Activated CD4-positive, alpha-beta memory T cell treated with anti-CD3 and anti-CD28 coated beads, Interleukin-2, amount 10 ng/mL, durations not matched to agents 7 days and 5 days (primary cell): ENCODE measurements at regions not wholly inside any gene's neighbourhood (a gene's known extent, or its start where the extent isn't known, plus 50 kb on each side); places are given as distances from the start of the nearest gene placed in this dataset.

Source experiments
- CTCF ChIA-PET: fragments of 350-600 bp; sonication (Branson Sonifier 250); formaldehyde crosslinking; loops from one replicate; lab custom pipeline; 2021; ENCODE audit warnings: antibody characterized with exemption, inconsistent platforms; lab: Charles Lee
- POLR2A ChIA-PET: fragments of 350-600 bp; sonication (Branson Sonifier 250); formaldehyde crosslinking; loops from one replicate; lab custom pipeline; 2021; ENCODE audit warnings: antibody characterized with exemption; lab: Charles Lee
- DNase-seq: peaks from one replicate; pipeline ENCODE4 v3.0.0-alpha.2; 2020
- H3K27ac Mint-ChIP-seq: one replicate; pipeline ENCODE4 v1.8.0; 2021; ENCODE audit warnings: mild to moderate bottlenecking, mixed read lengths
- H3K27me3 Mint-ChIP-seq: one replicate; pipeline ENCODE4 v1.8.0; 2021; ENCODE audit warnings: mixed read lengths
- H3K36me3 Mint-ChIP-seq: one replicate; pipeline ENCODE4 v1.8.0; 2021; ENCODE audit warnings: low read depth, mixed read lengths
- H3K4me1 Mint-ChIP-seq: one replicate; pipeline ENCODE4 v1.8.0; 2021; ENCODE audit warnings: mixed read lengths
- H3K4me3 Mint-ChIP-seq: one replicate; pipeline ENCODE4 v1.8.0; 2021; ENCODE audit warnings: mild to moderate bottlenecking, mixed read lengths
- H3K9me3 Mint-ChIP-seq: one replicate; pipeline ENCODE4 v1.8.0; 2021; ENCODE audit warnings: mixed read lengths

- no peak for DNase-seq
- no peaks in the 10 kb centered on the region for H3K4me1 Mint-ChIP-seq
- POLR2A ChIA-PET: no interaction called here
- no peak overlapping the region for H3K4me3 Mint-ChIP-seq
- CTCF ChIA-PET: no interaction called here
- H3K36me3 Mint-ChIP-seq: no peaks in the 10 kb centered on the region
- H3K9me3 Mint-ChIP-seq: peaks cover 3% of the 10 kb centered on the region
- no peaks in the 10 kb centered on the region for H3K27me3 Mint-ChIP-seq
- no peak overlapping the region for H3K27ac Mint-ChIP-seq
Measured at GRCh38 chr18:25455159-25455558, 103.2 kb upstream of the ZNF521 start.

DNA sequence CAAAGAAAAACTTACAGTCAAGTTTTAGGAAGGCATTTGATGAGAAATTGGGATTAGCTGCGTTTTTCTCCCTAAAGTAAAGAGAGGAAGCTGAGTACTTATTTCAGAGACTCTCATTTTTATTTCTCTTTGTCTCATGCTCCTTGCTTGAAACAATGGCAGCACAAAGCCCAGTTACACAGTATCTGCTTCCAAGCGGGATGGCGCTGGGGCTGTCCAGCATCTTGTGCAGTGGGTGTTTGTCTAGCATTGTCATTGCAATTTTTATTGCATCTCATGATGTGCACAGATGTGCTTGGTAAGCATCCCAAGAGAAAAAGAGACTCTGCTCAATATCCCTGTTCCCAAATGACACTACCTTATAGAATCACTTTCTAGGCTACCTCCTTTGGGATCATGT lies 102.8 kb upstream of the ZNF521 start:
- Mint-ChIP-seq H3K4me3 (no peak overlapping the region), H3K9me3 (peaks cover 3% of the 10 kb centered on the region), H3K4me1 (no peaks in the 10 kb centered on the region), H3K27me3 (no peaks in the 10 kb centered on the region), H3K36me3 (no peaks in the 10 kb centered on the region), H3K27ac (no peak overlapping the region)
- POLR2A ChIA-PET: no interaction called here
- DNase-seq: no peak
- CTCF ChIA-PET: no interaction called here

GRCh38 chr18:25454270-25454659 lies 102.3 kb upstream of the ZNF521 start:
- Mint-ChIP-seq H3K27ac (no peak overlapping the region), H3K36me3 (no peaks in the 10 kb centered on the region)

GRCh38 chr18:25453556-25454269 lies 101.7 kb upstream of the ZNF521 start:
- H3K27ac Mint-ChIP-seq: no peak overlapping the region
- no peak for DNase-seq
- ChIA-PET CTCF (no interaction called here), POLR2A (no interaction called here)
- peaks cover 3% of the 10 kb centered on the region for H3K9me3 Mint-ChIP-seq
- no peak overlapping the region for H3K4me3 Mint-ChIP-seq
- H3K27me3 Mint-ChIP-seq: no peaks in the 10 kb centered on the region
- no peaks in the 10 kb centered on the region for H3K36me3 Mint-ChIP-seq
- no peaks in the 10 kb centered on the region for H3K4me1 Mint-ChIP-seq

More at GRCh38 chr18:25454270-25454659, 102.3 kb upstream of the ZNF521 start:
- Mint-ChIP-seq H3K9me3 (peaks cover 3% of the 10 kb centered on the region), H3K4me1 (no peaks in the 10 kb centered on the region), H3K27me3 (no peaks in the 10 kb centered on the region), H3K4me3 (no peak overlapping the region)
- POLR2A ChIA-PET: no interaction called here
- no peak for DNase-seq
- CTCF ChIA-PET: no interaction called here

GRCh38 chr18:25451077-25451658 lies 99.2 kb upstream of the ZNF521 start:
- Mint-ChIP-seq H3K36me3 (no peaks in the 10 kb centered on the region), H3K4me1 (no peaks in the 10 kb centered on the region), H3K4me3 (no peak overlapping the region), H3K27me3 (no peaks in the 10 kb centered on the region), H3K9me3 (peaks cover 2% of the 10 kb centered on the region), H3K27ac (no peak overlapping the region)
- POLR2A ChIA-PET: no interaction called here
- CTCF ChIA-PET: no interaction called here
- no peak for DNase-seq

DNA sequence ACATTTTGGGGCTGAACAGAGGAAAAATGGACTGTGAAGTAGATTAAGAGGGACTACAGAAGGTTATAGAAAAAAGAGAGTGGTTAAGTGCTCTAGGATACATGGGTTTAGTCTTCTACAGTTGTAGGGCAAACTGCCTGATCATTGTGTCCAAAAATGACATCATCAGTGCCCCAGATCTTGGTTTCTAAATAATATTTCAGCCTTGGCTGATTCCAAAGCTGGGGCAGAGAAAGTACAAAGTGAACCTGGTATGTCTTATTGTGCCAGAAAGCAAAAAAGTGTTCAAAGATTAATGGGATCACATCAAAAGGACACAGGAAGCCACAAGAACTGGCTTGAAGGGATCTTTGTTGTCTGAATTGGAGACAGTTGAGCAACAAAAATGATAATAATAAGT lies 97.1 kb upstream of the ZNF521 start:
- Mint-ChIP-seq H3K9me3 (no peaks in the 10 kb centered on the region), H3K4me3 (no peak overlapping the region), H3K27ac (no peak overlapping the region), H3K4me1 (no peaks in the 10 kb centered on the region), H3K27me3 (no peaks in the 10 kb centered on the region), H3K36me3 (no peaks in the 10 kb centered on the region)
- ChIA-PET POLR2A (no interaction called here), CTCF (no interaction called here)
- no peak for DNase-seq

DNA sequence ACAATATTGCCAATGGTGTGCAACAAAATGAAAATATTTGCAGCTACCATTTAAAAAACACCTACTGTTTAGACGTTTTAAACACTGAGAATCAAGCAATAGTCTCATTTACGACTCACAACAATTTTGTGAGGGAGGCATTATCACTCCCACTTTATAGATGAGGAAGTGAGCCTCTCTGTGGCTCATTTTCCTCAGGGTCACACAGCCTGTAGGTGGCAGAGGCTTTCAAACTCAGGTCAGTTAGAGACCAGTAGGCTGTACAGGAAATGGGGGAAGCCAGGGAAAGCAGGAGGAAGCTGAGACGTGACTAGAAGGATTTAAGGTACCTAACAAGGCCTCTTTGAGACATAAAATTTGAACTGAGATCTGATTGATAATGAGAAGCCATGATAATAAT lies 95.0 kb upstream of the ZNF521 start:
- H3K9me3 Mint-ChIP-seq: no peaks in the 10 kb centered on the region
- H3K4me3 Mint-ChIP-seq: no peak overlapping the region
- no peak overlapping the region for H3K27ac Mint-ChIP-seq
- DNase-seq: no peak
- CTCF ChIA-PET: no interaction called here
- H3K4me1 Mint-ChIP-seq: no peaks in the 10 kb centered on the region
- POLR2A ChIA-PET: no interaction called here
- no peaks in the 10 kb centered on the region for H3K36me3 Mint-ChIP-seq
- no peaks in the 10 kb centered on the region for H3K27me3 Mint-ChIP-seq

- H3K36me3 Mint-ChIP-seq: no peaks in the 10 kb centered on the region
- POLR2A ChIA-PET: no interaction called here
- no peaks in the 10 kb centered on the region for H3K9me3 Mint-ChIP-seq
- no peaks in the 10 kb centered on the region for H3K27me3 Mint-ChIP-seq
- CTCF ChIA-PET: no interaction called here
- DNase-seq: no peak
- no peak overlapping the region for H3K27ac Mint-ChIP-seq
- no peaks in the 10 kb centered on the region for H3K4me1 Mint-ChIP-seq
- H3K4me3 Mint-ChIP-seq: no peak overlapping the region
Measured at GRCh38 chr18:25445430-25445829, 93.5 kb upstream of the ZNF521 start.

DNA sequence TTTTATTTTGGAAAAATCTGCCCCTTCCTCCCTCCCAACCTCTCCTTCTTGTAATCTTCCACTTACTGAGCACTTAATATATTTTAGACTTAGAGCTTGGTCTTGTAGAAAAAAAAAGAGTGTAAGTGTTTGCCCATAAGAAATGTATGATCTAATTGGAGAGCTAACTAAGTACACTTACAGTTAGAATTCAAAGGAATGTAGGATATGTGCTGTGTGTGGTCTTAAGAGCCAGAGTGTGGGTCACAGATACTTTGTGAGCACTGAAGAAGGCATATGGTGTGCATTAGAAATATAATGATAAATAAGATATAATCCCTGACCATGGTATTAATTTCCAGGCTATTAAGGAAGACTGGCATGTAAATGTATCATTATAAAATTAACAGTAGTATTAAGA lies 91.8 kb upstream of the ZNF521 start:
- no peaks in the 10 kb centered on the region for H3K9me3 Mint-ChIP-seq
- no peak overlapping the region for H3K27ac Mint-ChIP-seq
- no peaks in the 10 kb centered on the region for H3K27me3 Mint-ChIP-seq
- no peaks in the 10 kb centered on the region for H3K36me3 Mint-ChIP-seq
- POLR2A ChIA-PET: no interaction called here
- DNase-seq: no peak
- H3K4me3 Mint-ChIP-seq: no peak overlapping the region
- CTCF ChIA-PET: no interaction called here
- H3K4me1 Mint-ChIP-seq: no peaks in the 10 kb centered on the region

GRCh38 chr18:25435149-25435782 lies 83.3 kb upstream of the ZNF521 start:
- ChIA-PET POLR2A (no interaction called here), CTCF (no interaction called here)
- Mint-ChIP-seq H3K4me1 (no peaks in the 10 kb centered on the region), H3K9me3 (no peaks in the 10 kb centered on the region), H3K36me3 (no peaks in the 10 kb centered on the region), H3K4me3 (no peak overlapping the region), H3K27ac (no peak overlapping the region), H3K27me3 (no peaks in the 10 kb centered on the region)
- DNase-seq: no peak

GRCh38 chr18:25434745-25435144 lies 82.8 kb upstream of the ZNF521 start:
- Mint-ChIP-seq H3K36me3 (no peaks in the 10 kb centered on the region), H3K27me3 (no peaks in the 10 kb centered on the region), H3K9me3 (no peaks in the 10 kb centered on the region), H3K4me1 (no peaks in the 10 kb centered on the region), H3K4me3 (no peak overlapping the region), H3K27ac (no peak overlapping the region)
- DNase-seq: no peak
- CTCF ChIA-PET: no interaction called here
- POLR2A ChIA-PET: no interaction called here

DNA sequence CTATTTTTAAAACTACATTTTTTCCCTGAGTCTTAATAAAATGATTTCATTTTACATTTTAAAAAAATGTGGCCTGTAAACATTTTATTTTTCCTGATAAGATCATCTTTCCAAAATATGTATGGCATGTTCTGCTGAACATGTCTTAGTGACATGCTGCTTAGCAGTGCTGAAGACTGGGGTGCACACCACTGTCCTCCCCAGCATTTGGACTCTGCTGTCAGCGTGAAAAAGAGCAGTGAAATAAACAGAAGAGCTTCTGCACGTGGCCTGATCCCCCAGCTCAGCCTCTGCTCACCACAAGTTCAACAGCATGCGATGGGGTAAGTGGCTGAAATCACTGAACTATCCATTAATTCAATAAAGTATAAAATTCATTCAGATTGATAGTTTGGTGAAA lies 81.6 kb upstream of the ZNF521 start:
- H3K36me3 Mint-ChIP-seq: no peaks in the 10 kb centered on the region
- no peak overlapping the region for H3K4me3 Mint-ChIP-seq
- H3K27me3 Mint-ChIP-seq: no peaks in the 10 kb centered on the region
- no peak overlapping the region for H3K27ac Mint-ChIP-seq
- DNase-seq: no peak
- H3K4me1 Mint-ChIP-seq: no peaks in the 10 kb centered on the region
- CTCF ChIA-PET: no interaction called here
- POLR2A ChIA-PET: no interaction called here
- H3K9me3 Mint-ChIP-seq: no peaks in the 10 kb centered on the region

DNA sequence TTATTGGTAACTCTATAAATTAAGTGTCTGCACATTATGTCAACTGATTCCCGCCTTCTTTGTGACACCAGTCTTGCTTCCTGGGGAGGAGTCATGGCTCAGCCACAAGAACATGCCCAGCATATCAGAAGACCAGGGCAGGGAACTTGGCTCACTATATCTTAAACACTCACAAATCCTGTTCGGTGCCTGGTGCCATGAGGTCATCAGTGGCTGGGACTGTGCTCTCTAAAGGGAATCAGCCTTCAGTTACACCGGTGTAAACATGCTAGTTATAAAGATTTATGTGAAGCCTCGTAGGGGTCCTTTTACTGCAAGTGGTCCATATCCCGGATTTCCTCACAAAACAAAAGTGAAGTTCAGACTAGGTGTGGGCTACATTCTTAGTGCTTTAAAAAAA lies 73.1 kb upstream of the ZNF521 start:
- POLR2A ChIA-PET: no interaction called here
- no peaks in the 10 kb centered on the region for H3K27me3 Mint-ChIP-seq
- no peak for DNase-seq
- CTCF ChIA-PET: no interaction called here
- no peak overlapping the region for H3K27ac Mint-ChIP-seq
- no peaks in the 10 kb centered on the region for H3K36me3 Mint-ChIP-seq
- H3K4me3 Mint-ChIP-seq: no peak overlapping the region
- no peaks in the 10 kb centered on the region for H3K9me3 Mint-ChIP-seq
- H3K4me1 Mint-ChIP-seq: no peaks in the 10 kb centered on the region

- ChIA-PET POLR2A (no interaction called here), CTCF (no interaction called here)
- no peaks in the 10 kb centered on the region for H3K9me3 Mint-ChIP-seq
- no peaks in the 10 kb centered on the region for H3K27me3 Mint-ChIP-seq
- no peak for DNase-seq
- H3K27ac Mint-ChIP-seq: no peak overlapping the region
- H3K4me3 Mint-ChIP-seq: no peak overlapping the region
- no peaks in the 10 kb centered on the region for H3K4me1 Mint-ChIP-seq
- no peaks in the 10 kb centered on the region for H3K36me3 Mint-ChIP-seq
Measured at GRCh38 chr18:25423760-25424159, 71.8 kb upstream of the ZNF521 start.
